ENCODE measurements at regions not wholly inside any gene's neighbourhood (a gene's known extent, or its start where the extent isn't known, plus 50 kb on each side); places are given as distances from the start of the nearest gene placed in this dataset.

DNA sequence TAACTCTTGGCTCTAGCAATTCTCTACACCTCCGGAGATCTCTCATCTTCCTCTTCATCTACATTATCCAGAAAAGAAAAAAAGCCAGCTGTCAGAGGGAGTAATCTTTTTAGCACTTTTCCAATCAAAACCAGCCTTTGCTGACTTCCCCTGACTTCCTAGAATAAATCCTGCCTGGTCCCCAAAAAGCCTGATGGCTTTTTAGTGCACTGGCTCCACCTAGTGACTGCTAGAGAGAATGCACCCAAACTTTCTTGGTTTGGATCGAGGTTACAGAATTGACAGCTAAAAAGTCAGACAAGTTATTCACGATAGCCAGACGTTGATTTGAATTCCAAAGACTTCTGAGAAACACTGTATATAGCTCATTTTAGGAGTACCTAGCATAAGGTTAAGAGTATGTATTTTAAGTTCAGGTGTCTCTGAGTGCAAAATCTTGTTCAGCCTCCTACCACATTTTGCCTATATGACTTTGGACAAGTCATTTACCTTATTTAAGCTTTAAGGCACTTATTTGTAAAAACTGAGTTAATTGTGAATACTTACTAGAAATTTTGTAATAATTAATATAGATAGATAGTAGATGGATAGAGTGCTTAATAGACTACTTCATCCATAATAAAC is 185.7 kb upstream of the GRIN2B start:
- Mint-ChIP-seq H3K4me1 (ENCODE audit: low read depth) (no peaks in the 10 kb centered on the region), H3K36me3 (ENCODE audit: insufficient read depth) (no peaks in the 10 kb centered on the region), H3K27ac (no peak overlapping the region), H3K9me3 (ENCODE audit: low read depth) (no peaks in the 10 kb centered on the region), H3K4me3 (ENCODE audit: low read depth) (no peak overlapping the region), H3K27me3 (peaks cover 2% of the 10 kb centered on the region)
- DNase-seq (ENCODE audit: low spot score, unreplicated experiment), result peak; percentile 65
- TF ChIP-seq, protein P1, sequence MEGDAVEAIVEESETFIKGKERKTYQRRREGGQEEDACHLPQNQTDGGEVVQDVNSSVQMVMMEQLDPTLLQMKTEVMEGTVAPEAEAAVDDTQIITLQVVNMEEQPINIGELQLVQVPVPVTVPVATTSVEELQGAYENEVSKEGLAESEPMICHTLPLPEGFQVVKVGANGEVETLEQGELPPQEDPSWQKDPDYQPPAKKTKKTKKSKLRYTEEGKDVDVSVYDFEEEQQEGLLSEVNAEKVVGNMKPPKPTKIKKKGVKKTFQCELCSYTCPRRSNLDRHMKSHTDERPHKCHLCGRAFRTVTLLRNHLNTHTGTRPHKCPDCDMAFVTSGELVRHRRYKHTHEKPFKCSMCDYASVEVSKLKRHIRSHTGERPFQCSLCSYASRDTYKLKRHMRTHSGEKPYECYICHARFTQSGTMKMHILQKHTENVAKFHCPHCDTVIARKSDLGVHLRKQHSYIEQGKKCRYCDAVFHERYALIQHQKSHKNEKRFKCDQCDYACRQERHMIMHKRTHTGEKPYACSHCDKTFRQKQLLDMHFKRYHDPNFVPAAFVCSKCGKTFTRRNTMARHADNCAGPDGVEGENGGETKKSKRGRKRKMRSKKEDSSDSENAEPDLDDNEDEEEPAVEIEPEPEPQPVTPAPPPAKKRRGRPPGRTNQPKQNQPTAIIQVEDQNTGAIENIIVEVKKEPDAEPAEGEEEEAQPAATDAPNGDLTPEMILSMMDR (IDR thresholded peaks at IDR 0.05; ENCODE audit: unreplicated experiment), result peak; percentile 99

DNA sequence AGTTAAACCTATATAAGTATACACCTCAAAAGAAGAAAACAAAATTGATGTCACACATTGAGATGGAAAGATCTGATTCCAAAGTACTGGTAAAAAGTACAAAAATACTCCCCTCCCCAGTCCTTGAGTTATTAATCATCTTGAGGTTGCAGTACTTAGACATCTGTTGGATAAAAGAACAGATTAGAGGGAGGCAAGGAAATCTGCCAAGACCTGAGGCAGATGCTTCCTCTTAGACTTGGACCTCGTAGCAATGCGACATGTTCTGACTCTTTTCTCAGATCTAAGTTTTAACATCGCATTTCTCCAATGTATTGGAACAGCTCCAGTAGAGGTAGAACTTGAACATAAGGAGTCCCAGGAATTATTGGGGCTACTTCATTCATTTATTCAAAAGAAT is 187.9 kb upstream of the GRIN2B start:
- no peaks in the 10 kb centered on the region for H3K9me3 Mint-ChIP-seq (ENCODE audit: low read depth)
- H3K4me3 Mint-ChIP-seq (ENCODE audit: low read depth), result no peak overlapping the region
- H3K36me3 Mint-ChIP-seq (ENCODE audit: insufficient read depth), result no peaks in the 10 kb centered on the region
- TF ChIP-seq, protein P1 (IDR thresholded peaks at IDR 0.05; ENCODE audit: unreplicated experiment), result no peak
- no peak for DNase-seq (ENCODE audit: low spot score, unreplicated experiment)
- H3K27me3 Mint-ChIP-seq, result peaks cover 2% of the 10 kb centered on the region
- H3K27ac Mint-ChIP-seq, result no peak overlapping the region
- no peaks in the 10 kb centered on the region for H3K4me1 Mint-ChIP-seq (ENCODE audit: low read depth)

DNA sequence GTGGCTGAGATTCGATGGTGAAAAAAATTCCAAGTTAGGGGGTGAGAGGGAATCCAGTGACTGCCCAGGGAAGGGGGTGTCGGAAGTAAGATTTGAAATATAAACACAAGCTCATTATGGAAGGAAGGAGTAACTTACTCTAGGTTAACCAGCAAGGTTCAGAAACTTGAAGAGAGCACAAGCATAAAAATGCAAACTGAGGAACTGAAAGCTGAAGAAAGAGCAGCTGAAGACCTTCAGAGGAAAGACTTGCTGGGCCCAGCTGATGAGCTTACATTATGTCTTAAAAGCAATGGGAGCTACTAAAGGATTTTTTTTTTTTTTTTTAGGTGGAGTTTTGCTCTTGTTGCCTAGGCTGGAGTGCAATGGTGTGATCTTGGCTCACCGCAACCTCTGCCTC is 189.7 kb upstream of the GRIN2B start:
- Mint-ChIP-seq H3K27ac (no peak overlapping the region), H3K9me3 (ENCODE audit: low read depth) (no peaks in the 10 kb centered on the region), H3K36me3 (ENCODE audit: insufficient read depth) (no peaks in the 10 kb centered on the region), H3K4me3 (ENCODE audit: low read depth) (no peak overlapping the region), H3K27me3 (peaks cover 2% of the 10 kb centered on the region), H3K4me1 (ENCODE audit: low read depth) (no peaks in the 10 kb centered on the region)
- DNase-seq (ENCODE audit: low spot score, unreplicated experiment), result no peak
- TF ChIP-seq, protein P1 (IDR thresholded peaks at IDR 0.05; ENCODE audit: unreplicated experiment), result no peak

DNA sequence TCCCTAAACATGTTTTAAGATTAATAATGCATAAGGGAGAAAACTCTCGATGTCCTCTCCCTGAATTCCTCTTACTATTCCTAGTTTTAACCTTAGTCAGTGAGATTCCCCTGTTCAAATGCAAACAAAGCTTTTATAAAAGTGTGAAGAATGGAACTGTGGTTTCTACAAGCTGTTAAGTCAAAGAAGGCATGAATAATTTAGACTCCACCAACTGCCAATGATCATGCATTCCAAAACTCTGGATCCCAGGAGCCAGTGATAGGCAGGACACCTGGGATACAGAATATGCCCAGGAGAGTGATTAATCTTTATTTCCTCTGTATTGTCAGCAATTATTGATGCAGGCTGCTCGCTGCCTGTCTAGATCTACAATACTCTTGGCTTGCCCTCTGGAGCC is 190.3 kb upstream of the ATF7IP start:
- Mint-ChIP-seq H3K36me3 (ENCODE audit: insufficient read depth) (no peaks in the 10 kb centered on the region), H3K27me3 (peaks cover 2% of the 10 kb centered on the region), H3K27ac (no peak overlapping the region), H3K4me1 (ENCODE audit: low read depth) (no peaks in the 10 kb centered on the region), H3K9me3 (ENCODE audit: low read depth) (peaks cover 1% of the 10 kb centered on the region), H3K4me3 (ENCODE audit: low read depth) (no peak overlapping the region)
- no peak for DNase-seq (ENCODE audit: low spot score, unreplicated experiment)
- TF ChIP-seq, protein P1 (IDR thresholded peaks at IDR 0.05; ENCODE audit: unreplicated experiment), result no peak

DNA sequence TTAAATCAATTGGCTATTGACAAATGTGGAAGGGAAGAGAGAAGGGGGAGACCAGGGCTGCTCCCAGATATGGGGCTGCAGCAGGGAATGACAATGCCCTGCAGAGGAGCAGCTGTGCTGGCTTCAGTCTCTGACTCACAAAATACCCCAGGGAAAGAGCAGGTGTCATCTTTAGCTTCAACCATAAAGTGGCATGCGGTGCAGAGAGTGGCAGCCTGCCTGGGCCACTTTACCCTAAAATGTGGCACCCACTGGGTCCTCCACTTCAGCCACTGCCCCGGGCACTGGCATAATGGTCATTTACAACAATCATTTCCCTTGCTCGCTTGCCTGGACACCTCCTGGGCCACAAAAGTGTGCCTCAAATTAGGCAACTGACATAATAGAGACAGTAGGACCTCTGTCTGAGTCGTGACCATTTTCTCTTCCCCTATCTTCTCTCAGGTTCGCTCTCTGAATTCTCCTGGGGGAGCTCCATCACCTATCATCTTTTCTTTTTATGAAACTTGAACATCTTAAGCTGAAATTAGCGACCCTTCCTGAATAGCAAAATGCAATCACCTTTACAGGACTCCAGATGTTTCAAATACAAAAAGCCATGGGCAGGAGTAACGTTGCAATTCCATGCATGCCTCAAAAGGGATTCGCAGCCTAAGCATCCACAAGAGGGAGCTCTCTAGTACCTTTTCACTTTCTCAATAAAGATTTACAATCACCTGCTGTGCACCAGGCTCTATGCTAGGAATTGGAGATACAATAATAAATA is 179.9 kb upstream of the ATF7IP start:
- Mint-ChIP-seq H3K27ac (no peak overlapping the region), H3K4me1 (ENCODE audit: low read depth) (peaks cover 1% of the 10 kb centered on the region)
- peak; percentile 38 for DNase-seq (ENCODE audit: low spot score, unreplicated experiment)

More for the DNA sequence above, 179.9 kb upstream of the ATF7IP start:
- Mint-ChIP-seq H3K4me3 (ENCODE audit: low read depth) (no peak overlapping the region), H3K9me3 (ENCODE audit: low read depth) (peaks cover 16% of the 10 kb centered on the region), H3K36me3 (ENCODE audit: insufficient read depth) (peaks cover 2% of the 10 kb centered on the region), H3K27me3 (peaks cover 6% of the 10 kb centered on the region)
- TF ChIP-seq, protein P1 (IDR thresholded peaks at IDR 0.05; ENCODE audit: unreplicated experiment), result peak; percentile 99

Data from progenitor cell of endocrine pancreas (in vitro differentiated cells).